HEK293 (cell line): ENCODE measurements at regions not wholly inside any gene's neighbourhood (a gene's known extent, or its start where the extent isn't known, plus 50 kb on each side); places are given as distances from the start of the nearest gene placed in this dataset.

Experiments used
- REPIN1 ChIP-seq: fragments of 450-650 bp; formaldehyde crosslinking; IDR thresholded peaks from 2 replicates; pipeline ENCODE4 v1.5.1; 2017; ENCODE audit warnings: missing biosample characterization, missing genetic modification characterization, low read depth
- SP2 ChIP-seq: fragments of 450-650 bp; formaldehyde crosslinking; IDR thresholded peaks from 2 replicates; pipeline ENCODE4 v1.5.1; 2016; ENCODE audit warnings: missing biosample characterization, missing genetic modification characterization
- ZBTB7A ChIP-seq: fragments of 450-650 bp; formaldehyde crosslinking; IDR thresholded peaks from 2 replicates; pipeline ENCODE4 v1.5.1; 2016; ENCODE audit warnings: low read depth, missing biosample characterization, missing genetic modification characterization
- ZNF416 ChIP-seq: fragments of 450-650 bp; formaldehyde crosslinking; IDR thresholded peaks from 2 replicates; pipeline ENCODE4 v1.5.1; 2016; ENCODE audit warnings: missing biosample characterization, missing genetic modification characterization
- ZNF501 ChIP-seq: fragments of 450-650 bp; formaldehyde crosslinking; IDR thresholded peaks from 2 replicates; pipeline ENCODE4 v1.5.1; 2016; ENCODE audit warnings: missing biosample characterization, missing genetic modification characterization
- ZNF596 ChIP-seq: fragments of 450-650 bp; IDR thresholded peaks from 2 replicates; pipeline ENCODE4 v1.5.0; 2018; ENCODE audit warnings: missing biosample characterization, mild to moderate bottlenecking, missing genetic modification characterization, moderate library complexity
- TF ChIP-seq, protein P1 (sequence below): fragments of 450-650 bp; formaldehyde crosslinking; IDR thresholded peaks from 2 replicates; pipeline ENCODE4 v1.5.1; 2016; ENCODE audit warnings: missing biosample characterization, missing genetic modification characterization
- TF ChIP-seq, protein P2 (sequence below): sonication (generic); formaldehyde crosslinking; IDR thresholded peaks from 2 replicates; pipeline ENCODE4 v1.8.1; 2022; ENCODE audit warnings: mild to moderate bottlenecking, moderate library complexity, missing genetic modification reagents
- TF ChIP-seq, protein P3 (sequence below): fragments of 450-650 bp; formaldehyde crosslinking; IDR thresholded peaks from 2 replicates; pipeline ENCODE4 v1.5.1; 2017; ENCODE audit warnings: missing biosample characterization, missing genetic modification characterization

DNA sequence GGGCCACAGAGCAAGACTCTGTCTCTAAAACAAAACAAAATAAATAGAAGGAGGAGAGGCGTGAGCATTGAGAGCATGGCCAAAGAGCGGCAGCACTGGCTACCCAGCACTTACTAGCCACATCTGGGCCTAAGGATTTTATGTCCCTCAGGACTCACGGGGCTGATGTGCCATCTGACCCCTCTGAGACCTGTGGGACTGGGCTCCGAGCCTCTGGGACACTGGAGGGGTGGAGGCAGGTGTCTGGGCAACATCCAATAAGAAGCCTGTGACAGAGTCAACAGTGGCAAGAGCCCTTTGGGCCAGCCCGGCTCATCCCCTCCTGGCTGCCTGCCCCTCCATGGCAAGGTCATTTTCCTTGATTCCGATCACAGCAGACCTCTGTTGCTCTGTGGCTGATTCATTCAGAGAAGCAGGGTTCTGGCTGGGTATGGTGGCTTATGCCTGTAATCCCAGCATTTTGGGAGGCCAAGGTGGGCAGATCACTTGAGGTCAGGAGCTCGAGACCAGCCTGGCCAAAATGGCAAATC, 60.7 kb downstream of the RRM2 start:
- TF ChIP-seq, protein P1, sequence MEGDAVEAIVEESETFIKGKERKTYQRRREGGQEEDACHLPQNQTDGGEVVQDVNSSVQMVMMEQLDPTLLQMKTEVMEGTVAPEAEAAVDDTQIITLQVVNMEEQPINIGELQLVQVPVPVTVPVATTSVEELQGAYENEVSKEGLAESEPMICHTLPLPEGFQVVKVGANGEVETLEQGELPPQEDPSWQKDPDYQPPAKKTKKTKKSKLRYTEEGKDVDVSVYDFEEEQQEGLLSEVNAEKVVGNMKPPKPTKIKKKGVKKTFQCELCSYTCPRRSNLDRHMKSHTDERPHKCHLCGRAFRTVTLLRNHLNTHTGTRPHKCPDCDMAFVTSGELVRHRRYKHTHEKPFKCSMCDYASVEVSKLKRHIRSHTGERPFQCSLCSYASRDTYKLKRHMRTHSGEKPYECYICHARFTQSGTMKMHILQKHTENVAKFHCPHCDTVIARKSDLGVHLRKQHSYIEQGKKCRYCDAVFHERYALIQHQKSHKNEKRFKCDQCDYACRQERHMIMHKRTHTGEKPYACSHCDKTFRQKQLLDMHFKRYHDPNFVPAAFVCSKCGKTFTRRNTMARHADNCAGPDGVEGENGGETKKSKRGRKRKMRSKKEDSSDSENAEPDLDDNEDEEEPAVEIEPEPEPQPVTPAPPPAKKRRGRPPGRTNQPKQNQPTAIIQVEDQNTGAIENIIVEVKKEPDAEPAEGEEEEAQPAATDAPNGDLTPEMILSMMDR (tag by site-specific recombination): no peak
- TF ChIP-seq, protein P2, sequence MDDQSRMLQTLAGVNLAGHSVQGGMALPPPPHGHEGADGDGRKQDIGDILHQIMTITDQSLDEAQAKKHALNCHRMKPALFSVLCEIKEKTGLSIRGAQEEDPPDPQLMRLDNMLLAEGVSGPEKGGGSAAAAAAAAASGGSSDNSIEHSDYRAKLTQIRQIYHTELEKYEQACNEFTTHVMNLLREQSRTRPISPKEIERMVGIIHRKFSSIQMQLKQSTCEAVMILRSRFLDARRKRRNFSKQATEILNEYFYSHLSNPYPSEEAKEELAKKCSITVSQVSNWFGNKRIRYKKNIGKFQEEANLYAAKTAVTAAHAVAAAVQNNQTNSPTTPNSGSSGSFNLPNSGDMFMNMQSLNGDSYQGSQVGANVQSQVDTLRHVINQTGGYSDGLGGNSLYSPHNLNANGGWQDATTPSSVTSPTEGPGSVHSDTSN (CRISPR knock-in tag): no peak
- TF ChIP-seq SP2 (tag by site-specific recombination) (no peak), ZBTB7A (tag by site-specific recombination) (no peak), ZNF416 (tag by site-specific recombination) (no peak), REPIN1 (tag by site-specific recombination) (no peak), ZNF501 (tag by site-specific recombination) (no peak), ZNF596 (tag by site-specific recombination) (no peak)
- TF ChIP-seq, protein P3, sequence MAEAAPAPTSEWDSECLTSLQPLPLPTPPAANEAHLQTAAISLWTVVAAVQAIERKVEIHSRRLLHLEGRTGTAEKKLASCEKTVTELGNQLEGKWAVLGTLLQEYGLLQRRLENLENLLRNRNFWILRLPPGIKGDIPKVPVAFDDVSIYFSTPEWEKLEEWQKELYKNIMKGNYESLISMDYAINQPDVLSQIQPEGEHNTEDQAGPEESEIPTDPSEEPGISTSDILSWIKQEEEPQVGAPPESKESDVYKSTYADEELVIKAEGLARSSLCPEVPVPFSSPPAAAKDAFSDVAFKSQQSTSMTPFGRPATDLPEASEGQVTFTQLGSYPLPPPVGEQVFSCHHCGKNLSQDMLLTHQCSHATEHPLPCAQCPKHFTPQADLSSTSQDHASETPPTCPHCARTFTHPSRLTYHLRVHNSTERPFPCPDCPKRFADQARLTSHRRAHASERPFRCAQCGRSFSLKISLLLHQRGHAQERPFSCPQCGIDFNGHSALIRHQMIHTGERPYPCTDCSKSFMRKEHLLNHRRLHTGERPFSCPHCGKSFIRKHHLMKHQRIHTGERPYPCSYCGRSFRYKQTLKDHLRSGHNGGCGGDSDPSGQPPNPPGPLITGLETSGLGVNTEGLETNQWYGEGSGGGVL (tag by site-specific recombination): no peak
